Hematopoietic multipotent progenitor cell treated with erythropoietin and hydrocortisone succinate and interleukin-3 and kit ligand, for 6 days (in vitro differentiated cells): ENCODE measurements at regions not wholly inside any gene's neighbourhood (a gene's known extent, or its start where the extent isn't known, plus 50 kb on each side); places are given as distances from the start of the nearest gene placed in this dataset.
A peak's percentile ranks its signal among the peaks of the same experiment; 100 is the strongest.
"Not testable (repeated sequence)": the region's sequence is repeated elsewhere in the genome, so short reads cannot be mapped to it uniquely, and the experiment has no call there.

Experiments used
- DNase-seq: peaks from one replicate; pipeline ENCODE4 v3.0.0-alpha.2; 2015

GRCh38 chr3:43838877-43839276, 148.1 kb downstream of the ABHD5 start:
- no peak for DNase-seq

- DNase-seq = no peak
These were observed 152.6 kb downstream of the ABHD5 start for GRCh38 chr3:43843386-43843785.

GRCh38 chr3:43844757-43845156, 154.0 kb downstream of the ABHD5 start:
- DNase-seq = no peak

GRCh38 chr3:43845553-43845952, 154.8 kb downstream of the ABHD5 start:
- not testable (repeated sequence) for DNase-seq

GRCh38 chr3:43852066-43852465, 161.3 kb downstream of the ABHD5 start:
- no peak for DNase-seq

GRCh38 chr3:43854283-43854682, 163.5 kb downstream of the ABHD5 start:
- DNase-seq = no peak

- no peak for DNase-seq
These were observed 164.2 kb downstream of the ABHD5 start for GRCh38 chr3:43854916-43855315.

GRCh38 chr3:43855674-43856299, 165.0 kb downstream of the ABHD5 start:
- DNase-seq = peak; percentile 84

- DNase-seq = no peak
These were observed 165.6 kb downstream of the ABHD5 start for GRCh38 chr3:43856351-43856750.

GRCh38 chr3:43856761-43857160, 166.0 kb downstream of the ABHD5 start:
- no peak for DNase-seq

- no peak for DNase-seq
These were observed 166.9 kb downstream of the ABHD5 start for GRCh38 chr3:43857361-43858293.

GRCh38 chr3:43858294-43858701, 167.6 kb downstream of the ABHD5 start:
- no peak for DNase-seq

GRCh38 chr3:43859766-43860165, 169.0 kb downstream of the ABHD5 start:
- DNase-seq = no peak

- DNase-seq = no peak
These were observed 170.9 kb downstream of the ABHD5 start for GRCh38 chr3:43861635-43862034.

GRCh38 chr3:43862470-43862869, 171.7 kb downstream of the ABHD5 start:
- DNase-seq = no peak

GRCh38 chr3:43862992-43863805, 172.5 kb downstream of the ABHD5 start:
- no peak for DNase-seq

GRCh38 chr3:43863966-43864933, 173.5 kb downstream of the ABHD5 start:
- DNase-seq = no peak

- DNase-seq = no peak
These were observed 174.6 kb downstream of the ABHD5 start for GRCh38 chr3:43865351-43865750.

GRCh38 chr3:43865887-43866528, 175.3 kb downstream of the ABHD5 start:
- DNase-seq = no peak

GRCh38 chr3:43866529-43867353, 176.0 kb downstream of the ABHD5 start:
- DNase-seq = no peak
